GM12878 (cell line): ENCODE measurements at regions not wholly inside any gene's neighbourhood (a gene's known extent, or its start where the extent isn't known, plus 50 kb on each side); places are given as distances from the start of the nearest gene placed in this dataset.

ENCODE experiments used
- ATAC-seq: fragments of 200-7000 bp; cut with Tn5 transposase; 3 replicates; pipeline ENCODE4 v1.9.1; 2020; ENCODE audit warnings: mild to moderate bottlenecking, moderate library complexity
- BruUV-seq: library from RNA; stranded (reverse); fragments of 400-500 nt; replicated peaks from 2 replicates; lab custom pipeline; 2021; lab: Mats Ljungman, UMichigan
- CTCF ChIA-PET: fragments of 300-600 bp; sonication (Branson Sonifier 250); formaldehyde crosslinking; extraction: SDS; loops from one replicate; lab custom pipeline; 2021; ENCODE audit warnings: inconsistent platforms; lab: Yijun Ruan, JAX
- POLR2A ChIA-PET: fragments of 350-600 bp; formaldehyde crosslinking; extraction: SDS; loops from one replicate; lab custom pipeline; 2021; ENCODE audit warnings: inconsistent platforms; lab: Charles Lee
- RAD21 ChIA-PET: fragments of 300-600 bp; sonication (Branson Sonifier 250); formaldehyde crosslinking; loops from one replicate; lab custom pipeline; 2023; ENCODE audit warnings: antibody characterized with exemption; ENCODE audit not compliant: unreplicated experiment; lab: Charles Lee
- SMC1A ChIA-PET: fragments of 300-600 bp; sonication (Branson Sonifier 250); formaldehyde crosslinking; loops from one replicate; lab custom pipeline; 2023; ENCODE audit not compliant: unreplicated experiment, uncharacterized antibody; lab: Charles Lee
- DNase-seq: peaks from one replicate; pipeline ENCODE4 v3.0.0-alpha.2; 2011; ENCODE audit warnings: low read depth, low spot score
- FAIRE-seq: peaks from 3 replicates; lab custom pipeline; 2011; peaks lifted over from hg19 to GRCh38; lab: Jason Lieb, UNC
- H2AFZ ChIP-seq: 2 replicates; pipeline ENCODE4 v1.6.0; 2011; ENCODE audit warnings: low read depth, low read length, control low read depth; ENCODE audit not compliant: control insufficient read depth
- H3K27ac ChIP-seq: 2 replicates; pipeline ENCODE4 v1.5.1; 2011; ENCODE audit warnings: control low read depth; ENCODE audit not compliant: control insufficient read depth, insufficient read depth
- H3K27me3 ChIP-seq, 2 experiments: replicated peaks in 1 of 2; 2 replicates each; pipeline versions ENCODE4 v1.6.0 to v1.6.1; 2011; ENCODE audit warnings: low read length in 1 of 2; ENCODE audit not compliant: control insufficient read depth in 2 of 2, insufficient read depth in 2 of 2
- H3K36me3 ChIP-seq, 2 experiments: 2 replicates each; pipeline ENCODE4 v1.5.1; 2011; ENCODE audit warnings: low read length in 1 of 2; ENCODE audit not compliant: control insufficient read depth in 2 of 2, insufficient read depth in 2 of 2
- H3K4me1 ChIP-seq: 2 replicates; pipeline ENCODE4 v1.6.1; 2011; ENCODE audit warnings: mild to moderate bottlenecking, low read length, moderate library complexity, mixed read lengths; ENCODE audit not compliant: control insufficient read depth, insufficient read depth
- H3K4me2 ChIP-seq: 2 replicates; pipeline ENCODE4 v1.6.0; 2011; ENCODE audit warnings: control low read depth; ENCODE audit not compliant: control insufficient read depth, insufficient read depth
- H3K4me3 ChIP-seq: fragments of 200-600 bp; sonication (generic); 2 replicates; pipeline ENCODE4 v1.5.1; 2016
- H3K79me2 ChIP-seq: 2 replicates; pipeline ENCODE4 v1.6.0; 2011; ENCODE audit warnings: low read length; ENCODE audit not compliant: control insufficient read depth, insufficient read depth
- H3K9ac ChIP-seq: 2 replicates; pipeline ENCODE4 v1.8.0; 2011; ENCODE audit warnings: low read length, control low read depth, mixed read lengths; ENCODE audit not compliant: control insufficient read depth, insufficient read depth
- H3K9me3 ChIP-seq: replicated peaks from 3 replicates; pipeline ENCODE4 v1.5.1; 2011; ENCODE audit warnings: mild to moderate bottlenecking, low read length; ENCODE audit not compliant: control insufficient read depth, insufficient read depth
- H4K20me1 ChIP-seq: 2 replicates; pipeline ENCODE4 v1.6.0; 2011; ENCODE audit not compliant: control insufficient read depth, insufficient read depth
- CHD2 ChIP-seq: IDR thresholded peaks from 2 replicates; pipeline ENCODE4 v1.6.1; 2011; ENCODE audit warnings: low read depth, low read length, improper control_type of control experiment, borderline replicate concordance
- E2F4 ChIP-seq: IDR thresholded peaks from 2 replicates; pipeline ENCODE4 v1.6.1; 2012; ENCODE audit warnings: low read depth, low read length, improper control_type of control experiment
- FOXM1 ChIP-seq: IDR thresholded peaks from 2 replicates; pipeline ENCODE4 v1.6.1; 2012; ENCODE audit warnings: low read depth, mild to moderate bottlenecking, inconsistent platforms, low read length, moderate library complexity
- IRF3 ChIP-seq: fragments of 450-650 bp; IDR thresholded peaks from 2 replicates; pipeline ENCODE4 v1.6.1; 2014; ENCODE audit warnings: mild to moderate bottlenecking
- NFXL1 ChIP-seq: fragments of 450-650 bp; IDR thresholded peaks from 2 replicates; pipeline ENCODE4 v1.6.1; 2017; ENCODE audit warnings: antibody characterized with exemption, mild to moderate bottlenecking, borderline replicate concordance
- NR2C1 ChIP-seq: fragments of 450-650 bp; IDR thresholded peaks from 2 replicates; pipeline ENCODE4 v1.6.1; 2017; ENCODE audit warnings: antibody characterized with exemption, mild to moderate bottlenecking, moderate library complexity
- NRF1 ChIP-seq: conservative IDR thresholded peaks from 2 replicates; pipeline ENCODE4 v1.6.1; 2011; ENCODE audit warnings: mild to moderate bottlenecking, low read depth, low read length, improper control_type of control experiment
- RAD21 ChIP-seq: IDR thresholded peaks from 2 replicates; pipeline ENCODE4 v1.6.1; 2011; ENCODE audit warnings: mild to moderate bottlenecking, low read depth, low read length, moderate library complexity; ENCODE audit not compliant: insufficient read depth
- SPI1 ChIP-seq: IDR thresholded peaks from 2 replicates; pipeline ENCODE4 v1.6.1; 2011; ENCODE audit warnings: low read depth, mild to moderate bottlenecking, low read length, moderate library complexity, borderline replicate concordance; ENCODE audit not compliant: insufficient read depth
- SUPT20H ChIP-seq: IDR thresholded peaks from 2 replicates; pipeline ENCODE4 v1.6.1; 2011; ENCODE audit warnings: low read depth, mild to moderate bottlenecking, low read length, moderate library complexity, borderline replicate concordance; ENCODE audit not compliant: control insufficient read depth
- USF2 ChIP-seq: IDR thresholded peaks from 2 replicates; pipeline ENCODE4 v1.6.1; 2011; ENCODE audit warnings: low read depth, low read length, improper control_type of control experiment, borderline replicate concordance
- ZNF274 ChIP-seq: IDR thresholded peaks from one replicate; pipeline ENCODE4 v1.8.0; 2011; ENCODE audit not compliant: insufficient read length, insufficient read depth
- WGBS: methylation state at CpG from one replicate; pipeline ENCODE4 v1.1.6; 2016; ENCODE audit warnings: low lambda C conversion rate; ENCODE audit not compliant: insufficient replicate concordance, insufficient coverage; ENCODE audit errors: missing lambda C conversion rate; 5-methylcytosine and 5-hydroxymethylcytosine counted together
- in situ Hi-C: fragments of 300-500 bp; cut with MboI; formaldehyde crosslinking; loops from 9 replicates; pipeline ENCODE4 v1.14.3; 2018; ENCODE audit warnings: mixed read lengths
- intact Hi-C: fragments of 100-400 bp; cut with micrococcal nuclease; formaldehyde crosslinking; loops from one replicate; pipeline ENCODE4 v1.14.2; 2022; ENCODE audit not compliant: unreplicated experiment

GRCh38 chrX:35432056-35432455 lies 366.1 kb upstream of the MAGEB16 start:
- H3K36me3 ChIP-seq, result no peaks in the 10 kb centered on the region
- CTCF ChIA-PET, result no interaction called here
- BruUV-seq, result no TSS peak
- H3K79me2 ChIP-seq, result no peaks in the 10 kb centered on the region
- POLR2A ChIA-PET, result no interaction called here
- no peaks in the 10 kb centered on the region for H3K4me1 ChIP-seq
- H3K27ac ChIP-seq, result no peak overlapping the region
- H3K4me2 ChIP-seq, result no peak overlapping the region
- intact Hi-C loops (no loop called here), in situ Hi-C loops (no loop called here)
- SMC1A ChIA-PET, result interaction anchor here (0.7 kb wide), 1 partner anchor 8 kb away, joined by 3 read pairs; no protein-coding TSS in a partner anchor
- no peak overlapping the region for H2AFZ ChIP-seq
- ATAC-seq (no peak), FAIRE-seq (no peak), DNase-seq (no peak)
- RAD21 ChIA-PET, result no interaction called here
- no peaks in the 10 kb centered on the region for H3K27me3 ChIP-seq
- no peaks in the 10 kb centered on the region for H3K9me3 ChIP-seq
- H3K4me3 ChIP-seq, result no peak overlapping the region
- no peaks in the 10 kb centered on the region for H4K20me1 ChIP-seq
- WGBS, result 0% methylated on average over 2 of the region's 2 CpGs
- no peak for TF ChIP-seq FOXM1
- no peak overlapping the region for H3K9ac ChIP-seq

GRCh38 chrX:35439034-35439660 lies 359.0 kb upstream of the MAGEB16 start:
- Histone ChIP-seq H3K4me1 (peaks cover 4% of the 10 kb centered on the region; the same call in 1 of the 2 replicates), H2AFZ (no peak overlapping the region), H3K79me2 (no peaks in the 10 kb centered on the region), H4K20me1 (no peaks in the 10 kb centered on the region), H3K36me3 (no peaks in the 10 kb centered on the region), H3K9me3 (peaks cover 20% of the 10 kb centered on the region), H3K4me3 (no peak overlapping the region), H3K4me2 (no peak overlapping the region), H3K27me3 (no peaks in the 10 kb centered on the region), H3K27ac (no peak overlapping the region), H3K9ac (no peak overlapping the region)
- SMC1A ChIA-PET, result interaction anchor here (0.6 to 1.7 kb wide), 5 partner anchors 11 to 418 kb away, joined by 3 to 8 read pairs (median 5); no protein-coding TSS in a partner anchor
- RAD21 ChIA-PET, result no interaction called here
- in situ Hi-C loops (no loop called here), intact Hi-C loops (no loop called here)
- POLR2A ChIA-PET, result no interaction called here
- BruUV-seq, result no TSS peak
- WGBS, result 29% methylated on average over 3 of the region's 3 CpGs
- CTCF ChIA-PET, result interaction anchor here (0.7 to 1.3 kb wide), 2 partner anchors 21 to 58 kb away, joined by 3 to 4 read pairs; no protein-coding TSS in a partner anchor
- FAIRE-seq (no peak), DNase-seq (no peak), ATAC-seq (no peak)
- TF ChIP-seq NRF1, result no peak
- TF ChIP-seq E2F4, result no peak
- TF ChIP-seq NFXL1, result no peak
- no peak for TF ChIP-seq SUPT20H
- TF ChIP-seq NR2C1, result no peak
- TF ChIP-seq ZNF274, result no peak
- TF ChIP-seq USF2, result no peak
- TF ChIP-seq IRF3, result no peak
- no peak for TF ChIP-seq RAD21
- no peak for TF ChIP-seq CHD2
- TF ChIP-seq SPI1, result no peak
